ENCODE measurements at regions not wholly inside any gene's neighbourhood (a gene's known extent, or its start where the extent isn't known, plus 50 kb on each side); places are given as distances from the start of the nearest gene placed in this dataset.
"Not testable (repeated sequence)": the region's sequence is repeated elsewhere in the genome, so short reads cannot be mapped to it uniquely, and the experiment has no call there.

GRCh38 chr7:43044511-43044910 is 67.9 kb upstream of the HECW1 start:
- no peak for DNase-seq

DNA sequence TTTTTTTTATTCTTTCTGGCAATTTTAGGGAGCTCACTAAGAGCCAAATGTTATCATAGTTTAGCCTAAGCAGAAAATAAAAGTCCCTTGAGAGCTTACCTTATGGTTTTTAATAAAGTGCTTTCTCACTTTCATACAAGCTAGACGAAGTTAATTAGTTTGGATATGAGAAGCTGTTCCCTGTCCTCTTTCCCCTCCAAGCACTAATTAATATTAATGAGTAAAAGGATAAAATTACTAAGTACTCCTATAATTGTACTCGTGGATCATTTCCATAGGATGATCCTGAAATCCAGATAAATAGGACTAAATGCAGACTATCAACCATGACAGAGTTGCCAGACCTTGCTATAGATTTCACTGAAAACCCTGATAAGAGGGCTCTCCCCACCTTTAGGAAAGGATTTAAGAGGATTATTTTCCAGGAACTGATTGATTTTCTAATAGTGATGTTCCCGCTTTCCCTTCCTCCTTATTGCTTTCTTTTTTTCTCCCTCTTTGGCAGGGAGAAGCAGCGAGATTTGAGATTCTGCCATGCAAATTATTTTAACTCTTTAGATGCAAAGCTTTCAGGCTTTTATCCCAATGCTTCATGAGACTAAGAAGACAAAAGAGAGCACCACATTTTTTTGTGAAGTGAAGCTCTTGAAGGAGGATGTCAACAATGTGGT is 58.3 kb upstream of the HECW1 start:
- no peak for DNase-seq

- DNase-seq: no peak
These were observed 55.3 kb upstream of the HECW1 start for GRCh38 chr7:43057141-43057540.

DNA sequence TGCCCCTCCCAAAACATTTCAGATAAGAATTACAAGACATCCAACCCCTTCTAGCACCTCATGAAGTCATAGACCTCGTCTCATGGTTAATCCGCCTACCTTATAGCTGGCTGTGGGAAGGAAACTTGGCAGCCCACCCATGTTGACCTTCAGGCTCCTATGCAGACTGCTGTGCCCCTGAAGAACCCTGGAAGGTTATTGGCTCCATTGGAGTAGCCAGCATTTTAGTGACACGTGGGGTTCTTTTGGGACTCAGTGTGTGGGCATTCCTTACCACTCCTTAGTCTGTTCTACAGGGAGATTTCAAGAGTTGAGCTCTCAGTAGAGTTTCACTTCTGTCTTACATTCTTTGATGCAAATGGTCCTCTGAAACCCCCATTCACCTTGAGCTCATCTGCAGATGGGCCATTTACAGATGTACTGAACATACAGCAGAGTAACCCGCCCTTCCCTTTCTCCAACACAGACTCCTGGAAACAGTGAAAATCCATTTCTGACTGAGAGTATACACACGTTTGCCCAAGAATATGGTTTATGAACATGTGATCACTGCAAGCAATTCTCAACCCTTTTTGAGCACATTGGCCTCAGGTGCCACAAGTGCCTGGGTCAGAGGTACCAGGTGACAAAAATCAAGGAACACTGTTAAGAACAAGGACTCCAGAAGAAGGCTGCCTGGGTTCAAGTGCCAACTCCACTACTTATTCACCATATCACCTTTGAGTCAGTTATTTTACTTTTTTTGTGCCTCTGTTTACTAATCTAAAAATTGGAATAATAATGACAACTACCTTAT is 54.0 kb upstream of the HECW1 start:
- DNase-seq: no peak

DNA sequence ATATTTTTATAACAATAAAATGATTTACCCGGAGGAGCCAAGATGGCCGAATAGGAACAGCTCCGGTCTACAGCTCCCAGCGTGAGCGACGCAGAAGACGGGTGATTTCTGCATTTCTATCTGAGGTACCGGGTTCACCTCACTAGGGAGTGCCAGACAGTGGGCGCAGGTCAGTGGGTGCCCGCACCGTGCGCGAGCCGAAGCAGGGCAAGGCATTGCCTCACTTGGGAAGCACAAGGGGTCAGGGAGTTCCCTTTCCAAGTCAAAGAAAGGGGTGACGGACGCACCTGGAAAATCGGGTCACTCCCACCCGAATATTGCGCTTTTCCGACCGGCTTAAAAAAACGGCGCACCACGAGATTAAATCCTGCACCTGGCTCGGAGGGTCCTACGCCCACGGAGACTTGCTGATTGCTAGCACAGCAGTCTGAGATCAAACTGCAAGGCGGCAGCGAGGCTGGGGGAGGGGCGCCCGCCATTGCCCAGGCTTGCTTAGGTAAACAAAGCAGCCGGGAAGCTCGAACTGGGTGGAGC is 53.3 kb upstream of the HECW1 start:
- not testable (repeated sequence) for DNase-seq
